ENCODE measurements at regions not wholly inside any gene's neighbourhood (a gene's known extent, or its start where the extent isn't known, plus 50 kb on each side); places are given as distances from the start of the nearest gene placed in this dataset.

- DNase-seq (no peak), ATAC-seq (no peak)
- intact Hi-C loops (cut with DNase I): no loop called here
Observed at GRCh38 chr12:28601570-28602058, 411.4 kb downstream of the CCDC91 start.

- intact Hi-C loops (cut with DNase I): no loop called here
- no peak for DNase-seq
- ATAC-seq: no peak
Observed at GRCh38 chr12:28602786-28603185, 412.5 kb downstream of the CCDC91 start.

- no peak for ATAC-seq
- DNase-seq: no peak
- intact Hi-C loops (cut with DNase I): no loop called here
Observed at GRCh38 chr12:28603239-28603638, 413.0 kb downstream of the CCDC91 start.

GRCh38 chr12:28603801-28604200, 413.5 kb downstream of the CCDC91 start:
- ATAC-seq (no peak), DNase-seq (no peak)
- intact Hi-C loops (cut with DNase I): no loop called here

- DNase-seq (no peak), ATAC-seq (no peak)
- intact Hi-C loops (cut with DNase I): no loop called here
Observed at GRCh38 chr12:28604240-28604639, 414.0 kb downstream of the CCDC91 start.

GRCh38 chr12:28606967-28607557, 416.8 kb downstream of the CCDC91 start:
- intact Hi-C loops (cut with DNase I): no loop called here
- ATAC-seq: no peak
- no peak for DNase-seq

GRCh38 chr12:28610401-28611114, 420.3 kb downstream of the CCDC91 start:
- ATAC-seq: peak in 1 of 2 donors; percentile 29
- DNase-seq: no peak
- intact Hi-C loops (cut with DNase I): no loop called here

- intact Hi-C loops (cut with DNase I): no loop called here
- ATAC-seq (peak in 1 of 2 donors; percentile 87), DNase-seq (no peak)
Observed at GRCh38 chr12:28611115-28611435, 420.8 kb downstream of the CCDC91 start.

GRCh38 chr12:28611449-28611848, 421.2 kb downstream of the CCDC91 start:
- no peak for DNase-seq
- no peak for ATAC-seq
- intact Hi-C loops (cut with DNase I): no loop called here

- ATAC-seq (no peak), DNase-seq (no peak)
- intact Hi-C loops (cut with DNase I): no loop called here
Observed at GRCh38 chr12:28618171-28618570, 427.9 kb downstream of the CCDC91 start.

GRCh38 chr12:28618772-28619171, 428.5 kb downstream of the CCDC91 start:
- intact Hi-C loops (cut with DNase I): no loop called here
- no peak for DNase-seq
- no peak for ATAC-seq

- ATAC-seq (no peak), DNase-seq (no peak)
- intact Hi-C loops (cut with DNase I): no loop called here
Observed at GRCh38 chr12:28620281-28620680, 430.0 kb downstream of the CCDC91 start.

- ATAC-seq (no peak), DNase-seq (no peak)
- intact Hi-C loops (cut with DNase I): no loop called here
Observed at GRCh38 chr12:28622406-28622805, 432.1 kb downstream of the CCDC91 start.

- intact Hi-C loops (cut with DNase I): no loop called here
- DNase-seq (no peak), ATAC-seq (no peak)
Observed at GRCh38 chr12:28626504-28626903, 436.2 kb downstream of the CCDC91 start.

GRCh38 chr12:28629691-28630090, 439.4 kb downstream of the CCDC91 start:
- DNase-seq: no peak
- ATAC-seq: no peak
- intact Hi-C loops (cut with DNase I): no loop called here

GRCh38 chr12:28631831-28632230, 441.6 kb downstream of the CCDC91 start:
- intact Hi-C loops (cut with DNase I): no loop called here
- no peak for DNase-seq
- no peak for ATAC-seq

- no peak for DNase-seq
- no peak for ATAC-seq
- intact Hi-C loops (cut with DNase I): no loop called here
Observed at GRCh38 chr12:28640519-28640918, 450.3 kb downstream of the CCDC91 start.

GRCh38 chr12:28645436-28645835, 455.2 kb downstream of the CCDC91 start:
- intact Hi-C loops (cut with DNase I): no loop called here
- no peak for ATAC-seq
- DNase-seq: no peak

- ATAC-seq (no peak), DNase-seq (no peak)
- intact Hi-C loops (cut with DNase I): no loop called here
Observed at GRCh38 chr12:28645891-28646290, 455.6 kb downstream of the CCDC91 start.

GRCh38 chr12:28650906-28651305, 460.6 kb downstream of the CCDC91 start:
- ATAC-seq: no peak
- DNase-seq: no peak
- intact Hi-C loops (cut with DNase I): no loop called here

GRCh38 chr12:28652239-28652638, 462.0 kb downstream of the CCDC91 start:
- ATAC-seq (no peak), DNase-seq (no peak)
- intact Hi-C loops (cut with DNase I): no loop called here

Measured in left cardiac atrium (tissue), 4 donors.